Caco-2 (cell line): ENCODE measurements at regions not wholly inside any gene's neighbourhood (a gene's known extent, or its start where the extent isn't known, plus 50 kb on each side); places are given as distances from the start of the nearest gene placed in this dataset.

ENCODE experiments used
- BruUV-seq: library from RNA; stranded (reverse); fragments of 400-500 nt; replicated peaks from 2 replicates; lab custom pipeline; 2021; lab: Mats Ljungman, UMichigan
- CTCF ChIA-PET: fragments of 300-600 bp; sonication (Branson Sonifier 250); formaldehyde crosslinking; loops from one replicate; lab custom pipeline; 2022; ENCODE audit warnings: antibody characterized with exemption; lab: Charles Lee
- POLR2A ChIA-PET: fragments of 300-600 bp; sonication (Branson Sonifier 250); formaldehyde crosslinking; loops from one replicate; lab custom pipeline; 2022; ENCODE audit warnings: antibody characterized with exemption; lab: Charles Lee
- DNase-seq, 2 experiments: peaks; one replicate each; pipeline versions ENCODE4 v3.0.0 to v3.0.0-alpha.2; 2020 to 2022
- H3K27me3 ChIP-seq: replicated peaks from 2 replicates; pipeline ENCODE4 v1.6.0; 2011; ENCODE audit warnings: low read length; ENCODE audit not compliant: control insufficient read depth, insufficient read depth
- H3K36me3 ChIP-seq: 2 replicates; pipeline ENCODE4 v1.5.1; 2011; ENCODE audit warnings: low read length; ENCODE audit not compliant: control insufficient read depth, insufficient read depth
- H3K4me1 ChIP-seq: fragments of 250-450 bp; sonication (Bioruptor Pico); 2 replicates; pipeline ENCODE4 v1.5.1; 2020; ENCODE audit warnings: mild to moderate bottlenecking
- H3K4me3 ChIP-seq: 2 replicates; pipeline ENCODE4 v1.5.1; 2011; ENCODE audit warnings: low read depth, mild to moderate bottlenecking, control low read depth, low read length
- H3K9me3 ChIP-seq: fragments of 250-450 bp; sonication (Bioruptor Pico); 2 replicates; pipeline ENCODE4 v1.5.1; 2020; ENCODE audit warnings: mild to moderate bottlenecking, moderate library complexity
- H3K27ac Mint-ChIP-seq: one replicate; pipeline ENCODE4 v1.8.0; 2022; ENCODE audit warnings: mixed read lengths; ENCODE audit not compliant: unreplicated experiment
- H3K27me3 Mint-ChIP-seq: one replicate; pipeline ENCODE4 v1.8.0; 2022; ENCODE audit warnings: mixed read lengths; ENCODE audit not compliant: insufficient read depth, unreplicated experiment
- H3K36me3 Mint-ChIP-seq: one replicate; pipeline ENCODE4 v1.8.0; 2022; ENCODE audit warnings: mild to moderate bottlenecking, mixed read lengths; ENCODE audit not compliant: insufficient read depth, unreplicated experiment
- H3K4me1 Mint-ChIP-seq: one replicate; pipeline ENCODE4 v1.8.0; 2022; ENCODE audit warnings: low read depth, mixed read lengths; ENCODE audit not compliant: unreplicated experiment
- H3K4me3 Mint-ChIP-seq: one replicate; pipeline ENCODE4 v1.8.0; 2022; ENCODE audit warnings: mild to moderate bottlenecking, moderate library complexity, mixed read lengths; ENCODE audit not compliant: unreplicated experiment
- H3K9me3 Mint-ChIP-seq: one replicate; pipeline ENCODE4 v1.8.0; 2022; ENCODE audit warnings: mixed read lengths; ENCODE audit not compliant: unreplicated experiment
- intact Hi-C: fragments of 100-400 bp; cut with micrococcal nuclease; formaldehyde crosslinking; loops from one replicate; pipeline ENCODE4 v1.10.0; 2022; ENCODE audit not compliant: unreplicated experiment
- TF ChIP-seq, protein P1 (sequence below), 2 experiments: fragments of 200-600 bp in 1 of 2; IDR thresholded peaks; 1 replicate in 1 of 2; 2 replicates in 1 of 2; pipeline versions ENCODE4 v1.5.1 to v1.8.0; 2011 to 2022; ENCODE audit warnings: antibody characterized with exemption in 1 of 2, control low read depth in 1 of 2, inconsistent platforms in 1 of 2, low read depth in 1 of 2, low read length in 1 of 2, mild to moderate bottlenecking in 1 of 2, moderate library complexity in 1 of 2; ENCODE audit not compliant: insufficient read depth in 1 of 2, severe bottlenecking in 1 of 2, unreplicated experiment in 1 of 2

DNA sequence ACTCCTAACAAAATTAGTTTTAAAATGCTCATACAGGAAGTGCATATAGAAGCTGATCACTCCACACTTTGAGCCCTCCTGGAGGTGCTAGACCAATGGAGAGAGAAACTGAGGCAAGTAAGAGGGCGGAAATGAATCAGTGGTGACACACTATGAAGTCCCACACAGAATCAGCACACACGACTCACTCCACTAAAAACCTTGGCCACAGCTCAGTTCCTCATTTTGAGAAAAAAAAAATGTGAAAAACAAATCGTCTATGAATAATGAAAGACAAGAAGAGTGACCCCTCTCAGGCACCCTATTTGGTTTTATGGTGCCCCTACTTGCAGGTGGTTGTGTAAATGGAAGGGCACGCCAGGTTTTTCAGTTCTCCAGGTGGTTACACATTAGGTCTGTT is 675.1 kb upstream of the BRINP3 start:
- Histone ChIP-seq H3K36me3 (no peaks in the 10 kb centered on the region), H3K4me1 (no peaks in the 10 kb centered on the region), H3K27me3 (no peaks in the 10 kb centered on the region), H3K4me3 (no peak overlapping the region), H3K9me3 (no peaks in the 10 kb centered on the region)
- BruUV-seq: no TSS peak
- Mint-ChIP-seq H3K4me1 (no peaks in the 10 kb centered on the region), H3K4me3 (no peak overlapping the region), H3K27me3 (no peaks in the 10 kb centered on the region), H3K27ac (no peak overlapping the region), H3K36me3 (no peaks in the 10 kb centered on the region), H3K9me3 (no peaks in the 10 kb centered on the region)
- intact Hi-C loops: no loop called here
- CTCF ChIA-PET: no interaction called here
- POLR2A ChIA-PET: no interaction called here
- DNase-seq: no peak
- TF ChIP-seq, protein P1, sequence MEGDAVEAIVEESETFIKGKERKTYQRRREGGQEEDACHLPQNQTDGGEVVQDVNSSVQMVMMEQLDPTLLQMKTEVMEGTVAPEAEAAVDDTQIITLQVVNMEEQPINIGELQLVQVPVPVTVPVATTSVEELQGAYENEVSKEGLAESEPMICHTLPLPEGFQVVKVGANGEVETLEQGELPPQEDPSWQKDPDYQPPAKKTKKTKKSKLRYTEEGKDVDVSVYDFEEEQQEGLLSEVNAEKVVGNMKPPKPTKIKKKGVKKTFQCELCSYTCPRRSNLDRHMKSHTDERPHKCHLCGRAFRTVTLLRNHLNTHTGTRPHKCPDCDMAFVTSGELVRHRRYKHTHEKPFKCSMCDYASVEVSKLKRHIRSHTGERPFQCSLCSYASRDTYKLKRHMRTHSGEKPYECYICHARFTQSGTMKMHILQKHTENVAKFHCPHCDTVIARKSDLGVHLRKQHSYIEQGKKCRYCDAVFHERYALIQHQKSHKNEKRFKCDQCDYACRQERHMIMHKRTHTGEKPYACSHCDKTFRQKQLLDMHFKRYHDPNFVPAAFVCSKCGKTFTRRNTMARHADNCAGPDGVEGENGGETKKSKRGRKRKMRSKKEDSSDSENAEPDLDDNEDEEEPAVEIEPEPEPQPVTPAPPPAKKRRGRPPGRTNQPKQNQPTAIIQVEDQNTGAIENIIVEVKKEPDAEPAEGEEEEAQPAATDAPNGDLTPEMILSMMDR (IDR thresholded peaks at IDR 0.05; ENCODE audit: insufficient read depth in 1 of 2, low read depth in 1 of 2, low read length in 1 of 2, severe bottlenecking in 1 of 2, unreplicated experiment in 1 of 2): no peak

DNA sequence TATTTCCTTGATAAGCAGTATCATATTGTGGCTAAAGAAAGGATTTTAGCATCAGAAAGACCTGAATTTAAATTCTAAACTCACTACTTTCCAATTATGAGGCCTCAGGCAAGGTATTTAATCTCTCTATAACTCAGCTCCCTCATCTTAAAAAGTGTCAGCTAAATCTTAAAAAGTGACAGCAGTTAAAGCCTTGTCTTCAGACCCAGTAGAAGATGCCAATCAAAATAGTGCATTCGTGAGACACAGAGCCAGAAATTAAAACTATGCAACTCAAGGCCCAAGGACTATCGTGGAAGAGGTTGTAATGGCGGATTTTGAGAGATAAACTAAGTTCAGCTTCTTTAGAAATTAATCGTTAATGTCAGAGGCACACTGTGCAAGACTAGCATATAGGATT is 677.5 kb upstream of the BRINP3 start:
- H3K36me3 ChIP-seq: no peaks in the 10 kb centered on the region
- H3K4me3 ChIP-seq: no peak overlapping the region
- H3K4me3 Mint-ChIP-seq: no peak overlapping the region
- TF ChIP-seq, protein P1 (IDR thresholded peaks at IDR 0.05; ENCODE audit: insufficient read depth in 1 of 2, low read depth in 1 of 2, low read length in 1 of 2, severe bottlenecking in 1 of 2, unreplicated experiment in 1 of 2): no peak
- no peaks in the 10 kb centered on the region for H3K4me1 ChIP-seq
- no peaks in the 10 kb centered on the region for H3K27me3 ChIP-seq
- no peaks in the 10 kb centered on the region for H3K27me3 Mint-ChIP-seq
- no peaks in the 10 kb centered on the region for H3K36me3 Mint-ChIP-seq
- intact Hi-C loops: no loop called here
- H3K9me3 Mint-ChIP-seq: no peaks in the 10 kb centered on the region
- no TSS peak for BruUV-seq
- no peak overlapping the region for H3K27ac Mint-ChIP-seq
- H3K4me1 Mint-ChIP-seq: no peaks in the 10 kb centered on the region
- ChIA-PET POLR2A (no interaction called here), CTCF (no interaction called here)
- H3K9me3 ChIP-seq: no peaks in the 10 kb centered on the region
- DNase-seq: no peak

DNA sequence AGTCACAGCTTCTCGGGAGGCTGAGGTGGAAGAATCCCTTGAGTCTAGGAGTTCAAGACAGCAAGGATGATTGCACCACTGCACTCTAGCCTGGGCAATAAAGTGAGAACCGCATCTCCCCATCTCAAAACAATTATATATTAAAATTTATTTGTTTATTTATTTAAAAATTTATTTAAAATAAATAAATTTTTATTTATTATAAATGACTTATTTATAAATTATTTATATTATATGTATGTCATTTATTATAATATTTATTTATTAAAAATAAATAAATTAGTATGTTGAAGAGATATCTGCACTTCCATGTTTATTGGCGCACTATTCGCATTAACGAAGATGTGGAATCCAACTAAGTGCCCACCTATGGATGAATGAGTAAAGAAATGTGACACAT is 683.2 kb upstream of the BRINP3 start:
- no peaks in the 10 kb centered on the region for H3K9me3 Mint-ChIP-seq
- Histone ChIP-seq H3K4me1 (no peaks in the 10 kb centered on the region), H3K36me3 (no peaks in the 10 kb centered on the region), H3K4me3 (no peak overlapping the region), H3K27me3 (no peaks in the 10 kb centered on the region), H3K9me3 (no peaks in the 10 kb centered on the region)
- ChIA-PET CTCF (no interaction called here), POLR2A (no interaction called here)
- intact Hi-C loops: no loop called here
- BruUV-seq: no TSS peak
- no peaks in the 10 kb centered on the region for H3K27me3 Mint-ChIP-seq
- H3K27ac Mint-ChIP-seq: no peak overlapping the region
- H3K4me3 Mint-ChIP-seq: no peak overlapping the region
- no peak for DNase-seq
- no peaks in the 10 kb centered on the region for H3K36me3 Mint-ChIP-seq
- H3K4me1 Mint-ChIP-seq: no peaks in the 10 kb centered on the region
- TF ChIP-seq, protein P1 (IDR thresholded peaks at IDR 0.05; ENCODE audit: insufficient read depth in 1 of 2, low read depth in 1 of 2, low read length in 1 of 2, severe bottlenecking in 1 of 2, unreplicated experiment in 1 of 2): no peak
